ENCODE measurements at regions not wholly inside any gene's neighbourhood (a gene's known extent, or its start where the extent isn't known, plus 50 kb on each side); places are given as distances from the start of the nearest gene placed in this dataset.

- no peak for TF ChIP-seq CTCF (IDR thresholded peaks at IDR 0.05)
- POLR2A ChIA-PET: no interaction called here
- ATAC-seq (no peak), DNase-seq (no peak)
- Mint-ChIP-seq H3K36me3 (ENCODE audit: low read depth) (no peaks in the 10 kb centered on the region), H3K27me3 (peaks cover 1% of the 10 kb centered on the region), H3K4me3 (no peak overlapping the region), H3K9me3 (no peaks in the 10 kb centered on the region), H3K4me1 (ENCODE audit: low read depth) (no peaks in the 10 kb centered on the region), H3K27ac (no peak overlapping the region)
- intact Hi-C loops (cut with micrococcal nuclease): no loop called here
- CTCF ChIA-PET: interaction anchor here (0.9 to 1.5 kb wide), 7 partner anchors 9 to 697 kb away, joined by 3 to 4 read pairs (median 3); no protein-coding TSS in a partner anchor
Measured at GRCh38 chr6:134853111-134854055, 96.5 kb downstream of the ALDH8A1 start.

GRCh38 chr6:134851548-134851947 is 98.4 kb downstream of the ALDH8A1 start:
- no peak overlapping the region for H3K27ac Mint-ChIP-seq
- H3K27me3 Mint-ChIP-seq: peaks cover 1% of the 10 kb centered on the region
- ATAC-seq (no peak), DNase-seq (no peak)
- CTCF ChIA-PET: interaction anchor here (0.6 kb wide), 1 partner anchor 66 kb away, joined by 3 read pairs; no protein-coding TSS in a partner anchor
- H3K9me3 Mint-ChIP-seq: no peaks in the 10 kb centered on the region
- TF ChIP-seq CTCF (IDR thresholded peaks at IDR 0.05): no peak
- POLR2A ChIA-PET: no interaction called here
- intact Hi-C loops (cut with micrococcal nuclease): no loop called here
- H3K36me3 Mint-ChIP-seq (ENCODE audit: low read depth): no peaks in the 10 kb centered on the region
- H3K4me1 Mint-ChIP-seq (ENCODE audit: low read depth): no peaks in the 10 kb centered on the region
- H3K4me3 Mint-ChIP-seq: no peak overlapping the region

- Mint-ChIP-seq H3K9me3 (no peaks in the 10 kb centered on the region), H3K27me3 (peaks cover 1% of the 10 kb centered on the region), H3K4me3 (no peak overlapping the region), H3K4me1 (ENCODE audit: low read depth) (no peaks in the 10 kb centered on the region), H3K27ac (no peak overlapping the region), H3K36me3 (ENCODE audit: low read depth) (no peaks in the 10 kb centered on the region)
- ChIA-PET CTCF (no interaction called here), POLR2A (no interaction called here)
- intact Hi-C loops (cut with micrococcal nuclease): no loop called here
- TF ChIP-seq CTCF (IDR thresholded peaks at IDR 0.05): no peak
- ATAC-seq (no peak), DNase-seq (no peak)
Measured at GRCh38 chr6:134850721-134851305, 99.1 kb downstream of the ALDH8A1 start.

GRCh38 chr6:134849920-134850447 is 99.9 kb downstream of the ALDH8A1 start:
- CTCF ChIA-PET: no interaction called here
- peaks cover 1% of the 10 kb centered on the region for H3K27me3 Mint-ChIP-seq
- ATAC-seq (no peak), DNase-seq (no peak)
- no peak for TF ChIP-seq CTCF (IDR thresholded peaks at IDR 0.05)
- H3K9me3 Mint-ChIP-seq: no peaks in the 10 kb centered on the region
- H3K36me3 Mint-ChIP-seq (ENCODE audit: low read depth): no peaks in the 10 kb centered on the region
- intact Hi-C loops (cut with micrococcal nuclease): no loop called here
- H3K27ac Mint-ChIP-seq: no peak overlapping the region
- POLR2A ChIA-PET: no interaction called here
- H3K4me1 Mint-ChIP-seq (ENCODE audit: low read depth): no peaks in the 10 kb centered on the region
- no peak overlapping the region for H3K4me3 Mint-ChIP-seq

GRCh38 chr6:134848076-134848475 is 101.8 kb downstream of the ALDH8A1 start:
- Mint-ChIP-seq H3K4me3 (no peak overlapping the region), H3K4me1 (ENCODE audit: low read depth) (no peaks in the 10 kb centered on the region), H3K36me3 (ENCODE audit: low read depth) (no peaks in the 10 kb centered on the region), H3K27me3 (peaks cover 1% of the 10 kb centered on the region), H3K27ac (no peak overlapping the region), H3K9me3 (no peaks in the 10 kb centered on the region)
- TF ChIP-seq CTCF (IDR thresholded peaks at IDR 0.05): no peak
- POLR2A ChIA-PET: interaction anchor here (0.9 kb wide), 1 partner anchor 699 kb away, joined by 3 read pairs; no protein-coding TSS in a partner anchor
- DNase-seq (no peak), ATAC-seq (no peak)
- CTCF ChIA-PET: interaction anchor here (1.1 kb wide), 1 partner anchor 12 kb away, joined by 4 read pairs; no protein-coding TSS in a partner anchor
- intact Hi-C loops (cut with micrococcal nuclease): no loop called here
